SK-N-DZ (cell line): ENCODE measurements at regions not wholly inside any gene's neighbourhood (a gene's known extent, or its start where the extent isn't known, plus 50 kb on each side); places are given as distances from the start of the nearest gene placed in this dataset.
A peak's percentile ranks its signal among the peaks of the same experiment; 100 is the strongest.

ENCODE experiments used
- DNase-seq: peaks from one replicate; pipeline ENCODE4 v3.0.0-alpha.2; 2015; ENCODE audit warnings: low spot score

DNA sequence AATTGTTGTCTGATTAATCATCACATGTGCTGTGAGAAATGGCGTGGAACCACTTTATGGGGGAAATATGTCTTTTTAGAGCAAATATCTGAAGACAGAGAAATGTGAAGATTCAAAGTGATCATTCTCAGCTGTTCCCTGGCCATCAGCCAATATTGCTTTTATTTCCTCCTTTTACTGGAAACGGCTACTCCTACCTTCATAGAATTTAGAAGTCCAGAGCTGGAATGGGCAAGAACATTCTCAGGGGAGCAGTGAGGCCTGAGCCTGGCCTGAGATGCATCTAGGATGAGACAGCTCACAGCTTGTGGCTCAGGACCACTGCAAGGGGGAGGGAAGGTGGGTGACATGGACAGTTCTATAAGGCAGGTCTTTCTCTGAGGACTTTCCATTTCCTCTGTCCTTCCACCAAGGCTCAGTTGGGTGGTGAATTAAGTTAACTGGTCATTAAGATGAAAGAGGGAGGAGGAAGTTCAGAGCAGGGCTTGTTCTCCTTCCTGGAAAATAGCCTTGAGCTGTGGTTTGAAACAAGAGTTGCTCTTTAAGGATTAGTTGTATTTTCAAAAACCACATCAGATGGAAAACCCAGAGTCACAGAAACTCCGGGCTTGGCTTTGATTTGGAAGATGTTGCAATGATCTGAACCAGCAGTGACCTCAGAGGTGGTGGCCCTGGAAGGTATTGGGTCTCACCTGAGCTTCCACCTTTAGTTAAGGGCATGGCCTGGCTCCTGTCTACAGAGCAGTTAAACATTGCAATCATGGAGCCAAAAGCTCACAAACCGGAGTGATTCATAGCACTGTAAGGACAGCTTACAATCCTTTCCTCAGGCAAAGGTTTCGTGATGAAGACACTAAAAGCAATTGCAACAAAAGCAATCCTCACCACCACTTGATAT, 144.3 kb downstream of the VAPA start:
- DNase-seq, result no peak

DNA sequence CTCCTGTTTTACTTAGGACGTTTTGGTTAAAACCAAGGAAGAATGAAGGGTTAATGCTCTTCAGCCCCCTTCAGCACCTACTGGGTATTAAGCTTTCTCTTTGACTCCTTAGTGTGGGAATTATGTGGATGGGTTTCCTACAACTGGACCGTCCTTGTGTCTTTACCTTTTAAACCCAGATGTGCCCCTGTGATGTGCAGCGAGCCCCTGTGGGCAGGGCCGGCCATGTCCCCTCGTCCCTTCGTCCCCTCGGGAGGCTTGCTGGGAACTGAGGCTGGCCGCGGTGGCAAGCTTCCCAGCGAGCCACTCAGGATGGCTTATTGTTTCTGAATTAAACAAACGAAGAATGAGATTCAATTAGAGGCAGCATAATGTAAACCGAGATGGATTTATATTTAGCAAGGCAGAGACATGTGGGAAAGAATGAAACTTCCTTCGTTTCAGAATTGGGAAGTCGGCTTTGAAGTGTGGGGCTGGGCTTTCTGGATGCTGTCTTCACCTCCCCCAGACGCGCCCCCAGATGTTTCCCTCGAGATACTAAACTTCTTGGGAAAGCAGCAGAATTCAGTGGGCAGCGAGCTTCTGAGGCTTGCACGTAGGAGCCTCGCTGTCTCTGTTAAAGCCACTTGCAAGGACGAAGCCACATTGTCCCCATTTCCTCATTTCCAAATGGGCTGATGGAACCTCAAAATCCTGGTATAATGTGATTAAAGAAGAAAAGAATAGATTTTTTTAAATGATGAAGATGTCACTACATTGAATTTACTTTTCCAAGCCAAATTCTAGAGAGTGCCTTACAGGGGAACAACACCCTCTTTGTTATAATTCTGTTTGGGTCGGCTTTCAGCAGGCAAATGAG, 146.0 kb downstream of the VAPA start:
- DNase-seq, result no peak

DNA sequence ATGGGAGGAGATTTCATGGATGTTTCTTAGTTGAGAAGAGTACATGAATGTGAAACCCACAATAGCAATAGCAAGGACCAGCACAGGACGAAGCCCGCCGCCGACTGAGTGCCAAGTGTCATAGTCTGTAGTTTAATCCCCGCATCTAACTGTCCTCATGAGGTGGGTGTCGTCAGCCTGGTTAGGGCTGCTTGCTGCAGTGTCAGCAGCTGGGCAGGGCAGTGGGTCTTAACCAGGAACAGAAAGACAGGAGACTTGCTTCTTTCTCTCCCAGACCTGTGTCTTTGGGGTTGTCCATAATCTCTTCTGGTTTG, 146.6 kb downstream of the VAPA start:
- DNase-seq, result no peak

DNA sequence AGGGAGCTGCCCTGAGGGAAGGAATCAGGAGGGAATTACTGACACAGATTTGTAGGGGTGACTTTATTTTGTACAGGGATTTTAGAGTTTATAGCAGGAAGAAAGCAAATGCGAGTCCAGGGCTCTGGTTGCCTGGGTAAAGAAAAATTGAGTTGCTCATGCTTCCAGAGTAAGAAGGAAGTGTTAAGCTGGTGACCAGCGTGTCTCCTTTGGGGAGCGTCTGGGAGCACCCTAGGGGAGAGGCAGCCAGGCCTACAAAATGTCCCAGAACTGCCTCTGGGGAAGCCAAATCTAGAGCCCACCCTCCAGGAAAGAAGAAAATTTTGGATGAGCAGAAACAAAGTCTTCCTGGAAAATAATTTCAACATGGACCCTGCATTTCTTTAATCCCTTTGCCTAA, 147.0 kb downstream of the VAPA start:
- DNase-seq, result no peak

DNA sequence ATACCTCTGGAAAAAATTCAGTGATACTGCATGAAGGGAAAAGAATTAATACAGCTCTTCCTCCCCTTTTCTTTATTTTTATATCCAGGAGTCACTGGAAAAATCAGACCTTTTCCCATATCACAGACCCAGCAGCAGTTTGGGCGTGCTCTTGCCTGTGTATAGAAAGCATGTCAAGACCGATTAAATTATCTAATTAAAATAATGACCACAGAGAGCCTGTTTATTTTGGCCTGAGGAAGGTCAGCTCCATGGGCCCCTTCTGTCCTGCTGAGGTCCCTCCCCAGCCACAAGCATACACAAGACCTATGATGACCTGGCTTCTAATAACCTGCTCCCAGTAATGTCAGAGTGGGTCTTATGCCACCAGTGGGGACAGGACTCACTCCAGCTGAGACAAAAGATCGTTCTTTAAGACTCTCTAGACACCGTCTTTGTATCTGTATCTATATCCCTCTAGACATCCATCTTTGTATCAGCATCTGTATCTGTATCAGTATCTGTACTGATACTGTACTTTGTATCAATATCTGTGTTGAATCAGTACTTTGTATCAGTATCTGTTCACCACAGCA, 147.8 kb downstream of the VAPA start:
- no peak for DNase-seq

DNA sequence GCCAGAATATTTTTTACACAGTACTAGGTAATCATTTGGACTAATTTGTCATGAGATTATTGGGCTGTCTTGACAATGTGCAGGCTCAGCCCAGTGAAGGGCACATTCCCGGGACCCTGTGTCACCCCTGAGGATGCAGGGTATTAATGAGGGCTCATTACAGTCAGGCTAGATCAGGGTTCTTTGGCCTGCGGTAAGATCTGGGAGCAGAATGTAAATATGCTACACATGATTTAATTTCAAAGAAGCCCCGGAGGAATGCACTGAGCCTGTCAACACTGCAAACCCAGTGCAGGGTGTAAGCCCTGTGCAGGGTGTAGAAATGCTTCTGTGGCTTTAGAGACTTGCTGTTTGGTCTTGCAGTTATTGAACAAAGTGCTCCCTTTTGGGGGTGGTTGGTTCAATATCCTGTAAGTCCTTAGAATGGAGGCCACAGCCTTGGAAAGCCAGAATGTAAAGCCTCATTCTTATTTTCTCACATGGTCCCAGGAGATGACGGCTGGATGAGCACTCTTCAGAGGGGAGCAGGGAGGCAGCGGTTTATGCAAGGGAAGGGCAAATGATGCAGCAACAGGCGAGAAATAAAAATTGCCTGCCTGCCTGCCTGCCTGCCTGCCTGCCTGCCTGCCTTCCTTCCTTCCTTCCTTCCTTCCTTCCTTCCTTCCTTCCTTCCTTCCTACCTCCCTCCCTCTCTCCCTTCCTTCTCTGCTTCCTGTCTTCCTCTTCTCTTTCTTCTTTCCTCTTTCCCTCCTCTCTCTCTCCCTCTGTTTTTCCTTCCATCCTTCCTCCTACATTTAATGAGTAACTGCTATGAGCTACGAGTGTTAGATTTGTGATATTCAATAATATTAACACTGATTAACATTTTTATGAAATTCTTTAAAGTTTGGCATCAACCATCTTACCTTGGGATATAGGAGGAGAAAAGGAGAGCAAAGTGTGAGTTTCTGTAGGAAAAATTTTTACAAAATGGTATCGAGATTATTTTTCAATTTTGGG, 148.8 kb downstream of the VAPA start:
- peak; percentile 35 for DNase-seq

DNA sequence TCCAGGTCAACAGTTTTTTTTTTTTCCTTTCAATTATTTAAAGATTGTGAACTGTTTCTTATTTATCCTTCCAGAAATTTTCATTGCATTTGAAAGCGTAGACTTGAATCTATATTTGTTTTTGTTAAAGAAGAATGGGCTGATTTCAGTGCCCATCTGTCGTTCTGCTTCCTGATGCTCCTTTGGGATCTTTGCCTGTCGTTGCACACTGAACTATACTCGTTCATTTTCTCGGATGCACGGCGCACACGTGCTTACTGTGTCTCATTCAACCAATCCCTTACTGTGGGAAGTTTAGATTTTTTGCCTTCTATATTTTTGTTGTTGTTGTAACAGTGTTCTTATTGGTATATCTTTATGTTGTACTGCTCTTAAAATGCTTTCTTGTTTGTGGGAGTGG, 149.7 kb downstream of the VAPA start:
- no peak for DNase-seq

DNA sequence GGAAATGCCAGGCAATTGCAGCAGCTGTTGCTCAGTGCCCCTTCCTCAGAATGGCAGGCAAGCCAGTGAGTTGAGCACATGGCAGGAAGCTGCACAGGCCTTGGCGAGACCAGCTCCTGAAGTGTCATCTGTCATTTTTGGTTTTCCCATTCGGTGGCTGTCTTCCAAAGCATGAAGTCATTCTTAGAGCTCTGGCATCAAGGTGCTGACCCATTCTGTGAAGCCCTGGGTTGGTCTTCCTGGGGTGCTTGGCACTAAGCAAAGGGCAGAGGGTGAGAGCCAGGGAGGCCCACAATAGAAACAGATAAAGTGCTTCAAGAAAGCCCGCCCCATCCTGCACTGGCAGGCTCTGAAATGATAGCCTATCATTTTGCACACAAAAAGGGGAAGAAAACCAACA, 150.5 kb downstream of the VAPA start:
- DNase-seq, result no peak

DNA sequence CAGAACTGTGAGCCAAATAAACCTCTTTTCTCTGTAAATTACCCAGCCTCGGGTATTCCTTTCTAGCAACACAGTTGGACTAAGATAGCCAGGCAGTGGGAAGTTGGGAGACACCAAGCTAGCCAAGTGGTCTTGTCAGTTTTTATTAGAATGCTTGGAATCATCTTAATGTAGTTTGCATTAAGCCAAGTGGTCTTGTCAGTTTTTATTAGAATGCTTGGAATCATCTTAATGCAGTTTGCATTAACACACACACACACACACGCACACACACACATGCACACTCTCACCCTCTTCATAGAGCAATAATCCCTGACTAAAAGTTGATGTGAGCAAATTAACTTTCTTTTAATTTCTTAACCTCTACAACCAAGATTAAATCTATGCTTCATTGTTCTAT, 151.5 kb downstream of the VAPA start:
- peak; percentile 53 for DNase-seq

DNA sequence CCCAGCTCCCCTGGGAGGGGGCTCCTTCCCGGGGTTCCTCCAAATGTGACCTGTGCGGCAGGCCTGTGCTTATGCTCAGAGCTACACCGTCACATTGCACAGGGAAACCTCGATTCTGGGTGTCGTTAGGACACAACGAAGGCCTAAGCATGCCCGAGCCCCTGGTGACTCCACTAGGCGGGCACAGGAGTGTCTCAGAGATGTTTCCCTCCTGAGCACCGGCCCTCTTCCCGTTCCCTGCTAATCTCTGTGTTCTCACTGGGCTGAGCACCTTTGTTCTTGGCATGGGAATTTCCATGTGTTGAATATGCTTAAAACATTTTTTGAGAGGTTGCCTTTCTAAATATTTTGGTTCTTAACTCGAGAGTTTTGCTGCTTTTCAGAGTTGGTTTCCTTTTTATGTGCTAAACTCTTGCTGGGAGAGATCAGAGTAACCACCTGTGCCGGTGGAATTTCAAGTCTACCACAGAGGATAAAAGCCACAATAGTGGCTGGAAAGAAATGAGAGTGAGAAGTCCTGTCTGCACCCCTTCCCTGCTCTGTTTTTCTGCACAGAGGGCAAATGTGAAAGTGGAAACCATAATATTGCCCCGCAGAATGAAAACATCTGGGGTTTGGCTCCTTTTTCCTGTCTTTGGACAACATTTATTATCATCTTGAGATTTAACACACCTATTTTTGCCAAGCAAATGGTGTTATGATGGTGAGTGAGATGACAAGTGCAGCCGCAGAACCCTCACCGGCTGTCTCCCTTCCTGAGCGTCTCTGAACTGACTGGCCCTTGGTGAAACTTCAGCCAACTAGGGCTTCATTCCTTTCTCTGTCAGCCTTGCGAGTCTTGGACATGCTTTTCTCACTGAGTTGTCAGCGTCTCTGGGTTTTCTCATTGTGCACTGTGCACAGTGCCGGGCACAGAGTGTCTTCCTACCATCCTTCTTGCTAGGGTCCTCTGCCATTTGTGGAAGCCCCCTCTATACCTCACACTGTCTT, 154.1 kb downstream of the VAPA start:
- DNase-seq, result no peak

DNA sequence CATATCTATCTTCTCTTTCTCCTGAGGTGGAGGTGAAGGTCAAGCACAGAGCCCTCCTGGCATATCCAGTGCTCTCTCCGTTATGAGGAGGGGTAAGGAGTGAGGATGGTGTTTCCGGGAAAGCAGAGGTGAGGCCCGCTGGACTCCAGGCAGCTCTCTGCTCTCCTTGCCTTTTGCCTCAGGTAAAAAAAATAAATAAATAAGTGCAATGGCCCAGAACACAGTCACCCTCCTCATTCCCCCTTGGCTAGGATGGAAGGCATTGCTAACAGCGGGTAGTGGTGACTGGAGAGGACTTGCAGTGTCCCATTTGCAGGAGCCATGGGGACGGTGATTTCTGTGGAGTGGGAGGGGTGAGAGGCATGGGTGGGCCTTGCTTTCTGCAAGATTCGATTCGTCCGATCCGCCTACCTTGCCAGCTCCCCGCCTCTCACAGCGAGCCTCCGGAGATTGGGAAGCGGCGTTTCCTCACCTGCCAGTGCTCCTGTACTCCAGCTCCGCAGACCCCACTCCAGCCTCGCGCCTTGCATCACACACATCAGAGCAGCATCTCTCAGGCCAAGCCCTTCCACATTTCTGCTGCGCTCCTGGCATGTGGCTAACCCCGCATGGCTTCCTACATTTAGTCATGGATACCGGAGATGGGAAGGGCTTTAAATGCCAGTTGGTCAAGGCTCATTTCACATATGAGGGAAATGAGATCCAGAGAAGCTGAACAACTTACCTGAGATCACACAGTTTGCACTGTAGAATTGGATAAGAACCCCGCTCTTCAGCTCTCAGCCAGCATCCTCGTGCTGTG, 155.2 kb downstream of the VAPA start:
- DNase-seq, result no peak

DNA sequence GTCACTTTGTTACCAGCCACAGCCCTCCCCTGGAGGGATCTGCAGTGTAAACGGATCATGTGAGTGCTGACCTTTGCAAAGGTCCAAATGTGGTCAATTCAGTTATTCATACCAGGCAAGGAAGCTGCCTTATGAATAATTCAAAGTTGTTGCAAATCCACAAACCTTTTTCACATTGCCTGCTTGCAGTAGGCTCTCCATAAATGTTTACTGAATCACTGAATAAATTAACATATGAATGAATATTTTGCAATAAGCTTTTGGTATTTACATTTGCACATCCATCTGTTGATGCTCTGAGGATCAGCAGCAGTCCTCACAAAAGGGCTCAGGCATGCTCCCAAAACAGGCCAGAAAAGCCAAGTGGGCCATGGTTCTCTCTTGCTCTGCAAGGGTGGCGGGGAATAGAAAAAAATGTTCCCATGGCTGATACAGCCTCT, 156.8 kb downstream of the VAPA start:
- no peak for DNase-seq

DNA sequence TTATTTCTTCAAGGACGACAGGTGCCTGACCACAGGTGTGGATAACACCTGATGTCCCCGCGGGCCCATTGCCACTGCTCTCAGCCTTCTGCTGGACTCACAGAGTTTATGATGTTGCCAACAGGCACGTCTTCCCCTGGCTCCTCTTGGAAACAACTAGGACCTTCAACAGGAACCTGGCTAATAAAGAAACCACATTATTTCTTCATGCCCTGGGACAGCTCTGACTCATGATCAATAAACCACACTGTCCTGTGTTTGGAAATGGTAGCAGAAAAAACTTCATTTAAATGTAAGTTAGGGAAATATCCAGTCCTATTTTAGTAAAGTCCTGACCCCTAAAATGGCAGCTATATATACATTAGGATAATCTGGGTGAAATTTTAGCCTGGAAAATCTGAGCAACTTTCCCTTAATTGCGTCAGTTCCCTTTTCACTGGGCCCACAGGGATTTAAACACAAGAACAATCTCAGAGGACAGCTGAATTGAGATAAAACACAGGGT, 158.9 kb downstream of the VAPA start:
- DNase-seq, result no peak

DNA sequence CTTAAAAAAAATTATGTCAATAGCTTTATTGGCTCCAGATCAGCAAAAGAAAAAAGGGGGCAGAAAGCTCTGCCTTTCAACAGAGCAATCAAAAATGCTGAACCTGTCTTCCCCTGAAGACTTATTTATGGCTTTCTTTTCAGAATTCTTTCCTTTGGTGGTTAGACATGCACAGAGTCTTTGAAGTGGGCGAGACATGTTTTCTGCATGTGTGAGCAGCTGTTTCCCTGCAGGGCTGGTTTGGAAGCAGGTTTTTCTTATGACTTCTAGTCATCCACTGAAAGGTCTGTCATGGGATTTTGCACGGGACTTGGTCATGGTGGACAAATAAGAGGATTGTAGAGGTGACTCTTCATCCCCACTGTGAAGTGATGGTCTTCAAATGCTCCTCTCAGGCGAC, 160.3 kb downstream of the VAPA start:
- no peak for DNase-seq

DNA sequence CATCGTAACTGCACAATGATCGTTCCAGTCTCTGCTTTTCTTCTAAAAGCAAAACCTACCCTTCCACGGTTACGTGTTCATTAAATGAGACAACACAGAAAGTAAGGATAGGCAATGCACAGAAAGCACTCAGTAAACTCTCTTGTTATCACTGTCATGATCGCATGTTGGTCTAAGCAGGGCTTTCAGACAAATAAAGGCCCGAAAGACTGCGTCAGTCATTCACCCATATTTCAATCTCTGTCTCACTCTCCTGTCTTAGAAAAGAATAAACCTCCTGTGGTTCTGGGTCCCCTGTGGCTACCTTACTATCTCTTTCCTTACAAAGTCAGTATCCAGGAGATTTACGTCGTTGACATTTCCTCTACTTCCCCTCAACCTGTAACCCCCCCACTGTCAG, 160.9 kb downstream of the VAPA start:
- no peak for DNase-seq

DNA sequence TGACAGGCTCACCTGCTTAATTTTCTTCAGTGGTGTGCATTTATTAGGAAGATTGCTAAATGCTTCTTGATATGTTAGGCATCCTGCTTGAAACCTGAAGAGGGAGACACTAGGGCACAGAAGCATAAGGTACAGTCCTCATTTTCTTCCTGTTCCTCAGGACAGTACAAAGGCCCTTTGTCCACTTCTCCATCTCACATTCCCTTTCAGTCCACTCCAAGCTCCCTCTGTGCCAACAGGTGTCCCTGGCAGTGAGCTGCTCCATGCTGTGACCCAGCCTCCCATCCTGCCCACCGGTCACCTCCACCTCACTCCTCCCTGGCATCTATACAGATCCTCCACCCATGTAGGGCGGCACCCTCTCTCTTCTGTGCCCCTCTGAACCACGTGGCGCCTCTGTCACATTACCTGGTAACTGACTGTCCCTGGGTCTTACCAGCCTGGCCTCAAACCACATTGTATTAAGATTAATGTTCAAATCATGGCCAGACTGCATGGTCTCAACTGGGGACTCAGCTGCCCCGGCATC, 162.8 kb downstream of the VAPA start:
- DNase-seq, result no peak

DNA sequence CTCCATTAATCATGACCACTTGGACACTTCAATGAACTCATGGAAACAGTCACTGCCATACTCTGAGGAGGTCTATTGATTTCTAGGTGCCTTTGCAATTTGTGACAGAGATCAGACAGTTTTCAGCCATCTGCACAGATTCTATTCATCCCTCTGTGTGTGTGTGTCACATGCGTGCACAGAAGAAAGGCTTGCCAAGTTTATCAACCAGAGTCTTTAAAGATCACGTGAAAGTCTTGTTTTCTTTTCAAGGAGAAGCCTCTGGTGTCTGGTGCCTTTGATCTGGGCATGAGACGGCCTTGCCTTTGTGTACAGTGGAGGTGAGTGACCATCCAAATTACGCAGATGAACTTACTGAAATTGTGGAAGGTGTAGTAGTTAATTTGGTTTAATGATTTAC, 164.2 kb downstream of the VAPA start:
- DNase-seq, result peak; percentile 24

DNA sequence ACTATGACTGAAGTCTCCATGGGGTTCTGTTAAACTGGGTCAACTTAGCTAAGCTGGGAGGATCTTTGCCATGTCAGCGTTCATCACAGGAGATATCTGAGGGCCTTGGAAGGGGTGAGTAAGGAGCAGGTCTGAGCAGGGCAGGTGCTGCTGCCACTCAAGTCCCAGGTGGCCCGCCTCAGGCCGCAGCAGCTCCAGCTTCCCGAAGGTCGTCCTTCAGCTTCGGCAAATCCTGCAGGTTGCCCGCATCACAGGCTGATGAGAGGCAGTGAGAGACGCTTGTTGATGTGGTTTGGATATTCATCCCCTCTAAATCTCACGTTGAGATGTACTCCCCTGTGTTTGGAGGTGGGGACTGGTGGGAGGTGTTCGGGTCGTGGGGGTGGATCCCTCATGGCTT, 166.6 kb downstream of the VAPA start:
- DNase-seq, result no peak

DNA sequence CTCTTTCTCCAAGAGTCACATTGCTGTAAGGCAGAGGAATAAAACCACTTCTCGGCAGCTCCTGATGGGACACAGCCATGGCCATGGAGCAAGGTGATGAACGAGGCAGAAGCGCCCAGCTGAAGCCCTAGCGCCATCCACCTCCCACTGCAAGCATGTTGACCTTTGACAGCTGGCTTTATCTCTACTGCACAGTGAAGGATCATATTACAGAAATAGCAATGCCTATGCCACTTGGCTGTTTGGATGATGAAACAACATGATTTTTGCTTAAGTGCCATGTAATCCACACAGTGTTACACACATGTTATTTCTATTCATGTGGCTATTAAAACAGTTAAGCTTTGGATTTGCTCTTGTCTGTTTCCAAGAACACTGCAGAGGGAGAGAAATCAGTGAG, 167.7 kb downstream of the VAPA start:
- DNase-seq, result peak; percentile 70
